ENCODE measurements at regions not wholly inside any gene's neighbourhood (a gene's known extent, or its start where the extent isn't known, plus 50 kb on each side); places are given as distances from the start of the nearest gene placed in this dataset.
"Not testable (repeated sequence)": the region's sequence is repeated elsewhere in the genome, so short reads cannot be mapped to it uniquely, and the experiment has no call there.

- ChIA-PET CTCF (no interaction called here), POLR2A (no interaction called here)
- H3K36me3 ChIP-seq (ENCODE audit: control insufficient read depth, insufficient read depth, low read length) = no peaks in the 10 kb centered on the region
- H3K4me1 Mint-ChIP-seq (ENCODE audit: low read depth, unreplicated experiment) = no peaks in the 10 kb centered on the region
- H3K27me3 Mint-ChIP-seq (ENCODE audit: insufficient read depth, unreplicated experiment) = peaks cover 3% of the 10 kb centered on the region
- H3K27me3 ChIP-seq (replicated peaks; ENCODE audit: control insufficient read depth, insufficient read depth, low read length) = no peaks in the 10 kb centered on the region; the same call in 1 of the 2 replicates
- no peaks in the 10 kb centered on the region for H3K4me1 ChIP-seq
- H3K9me3 Mint-ChIP-seq (ENCODE audit: unreplicated experiment) = peaks cover 10% of the 10 kb centered on the region
- no peaks in the 10 kb centered on the region for H3K9me3 ChIP-seq
- no peaks in the 10 kb centered on the region for H3K36me3 Mint-ChIP-seq (ENCODE audit: insufficient read depth, unreplicated experiment)
- no peak for DNase-seq
- no peak overlapping the region for H3K4me3 ChIP-seq (ENCODE audit: low read depth, low read length)
- TF ChIP-seq, protein P1, sequence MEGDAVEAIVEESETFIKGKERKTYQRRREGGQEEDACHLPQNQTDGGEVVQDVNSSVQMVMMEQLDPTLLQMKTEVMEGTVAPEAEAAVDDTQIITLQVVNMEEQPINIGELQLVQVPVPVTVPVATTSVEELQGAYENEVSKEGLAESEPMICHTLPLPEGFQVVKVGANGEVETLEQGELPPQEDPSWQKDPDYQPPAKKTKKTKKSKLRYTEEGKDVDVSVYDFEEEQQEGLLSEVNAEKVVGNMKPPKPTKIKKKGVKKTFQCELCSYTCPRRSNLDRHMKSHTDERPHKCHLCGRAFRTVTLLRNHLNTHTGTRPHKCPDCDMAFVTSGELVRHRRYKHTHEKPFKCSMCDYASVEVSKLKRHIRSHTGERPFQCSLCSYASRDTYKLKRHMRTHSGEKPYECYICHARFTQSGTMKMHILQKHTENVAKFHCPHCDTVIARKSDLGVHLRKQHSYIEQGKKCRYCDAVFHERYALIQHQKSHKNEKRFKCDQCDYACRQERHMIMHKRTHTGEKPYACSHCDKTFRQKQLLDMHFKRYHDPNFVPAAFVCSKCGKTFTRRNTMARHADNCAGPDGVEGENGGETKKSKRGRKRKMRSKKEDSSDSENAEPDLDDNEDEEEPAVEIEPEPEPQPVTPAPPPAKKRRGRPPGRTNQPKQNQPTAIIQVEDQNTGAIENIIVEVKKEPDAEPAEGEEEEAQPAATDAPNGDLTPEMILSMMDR (IDR thresholded peaks at IDR 0.05; ENCODE audit: insufficient read depth in 1 of 2, low read depth in 1 of 2, low read length in 1 of 2, severe bottlenecking in 1 of 2, unreplicated experiment in 1 of 2) = no peak
- H3K4me3 Mint-ChIP-seq (ENCODE audit: unreplicated experiment) = no peak overlapping the region
- no peak overlapping the region for H3K27ac Mint-ChIP-seq (ENCODE audit: unreplicated experiment)
- intact Hi-C loops (cut with micrococcal nuclease; ENCODE audit: unreplicated experiment) = no loop called here
- BruUV-seq (replicated peaks) = no TSS peak
Measured at GRCh38 chr7:106535234-106535932, 125.6 kb downstream of the CCDC71L start.

GRCh38 chr7:106534271-106534846, 126.6 kb downstream of the CCDC71L start:
- TF ChIP-seq, protein P1 (IDR thresholded peaks at IDR 0.05; ENCODE audit: insufficient read depth in 1 of 2, low read depth in 1 of 2, low read length in 1 of 2, severe bottlenecking in 1 of 2, unreplicated experiment in 1 of 2) = no peak
- DNase-seq = no peak
- no peak overlapping the region for H3K4me3 Mint-ChIP-seq (ENCODE audit: unreplicated experiment)
- peaks cover 10% of the 10 kb centered on the region for H3K9me3 Mint-ChIP-seq (ENCODE audit: unreplicated experiment)
- H3K36me3 Mint-ChIP-seq (ENCODE audit: insufficient read depth, unreplicated experiment) = no peaks in the 10 kb centered on the region
- no peaks in the 10 kb centered on the region for H3K4me1 Mint-ChIP-seq (ENCODE audit: low read depth, unreplicated experiment)
- no peak overlapping the region for H3K27ac Mint-ChIP-seq (ENCODE audit: unreplicated experiment)
- H3K9me3 ChIP-seq = no peaks in the 10 kb centered on the region
- ChIA-PET POLR2A (no interaction called here), CTCF (no interaction called here)
- intact Hi-C loops (cut with micrococcal nuclease; ENCODE audit: unreplicated experiment) = no loop called here
- H3K4me1 ChIP-seq = no peaks in the 10 kb centered on the region
- peaks cover 3% of the 10 kb centered on the region for H3K27me3 Mint-ChIP-seq (ENCODE audit: insufficient read depth, unreplicated experiment)
- BruUV-seq (replicated peaks) = no TSS peak
- no peaks in the 10 kb centered on the region for H3K36me3 ChIP-seq (ENCODE audit: control insufficient read depth, insufficient read depth, low read length)
- H3K27me3 ChIP-seq (replicated peaks; ENCODE audit: control insufficient read depth, insufficient read depth, low read length) = no peaks in the 10 kb centered on the region
- H3K4me3 ChIP-seq (ENCODE audit: low read depth, low read length) = no peak overlapping the region

DNA sequence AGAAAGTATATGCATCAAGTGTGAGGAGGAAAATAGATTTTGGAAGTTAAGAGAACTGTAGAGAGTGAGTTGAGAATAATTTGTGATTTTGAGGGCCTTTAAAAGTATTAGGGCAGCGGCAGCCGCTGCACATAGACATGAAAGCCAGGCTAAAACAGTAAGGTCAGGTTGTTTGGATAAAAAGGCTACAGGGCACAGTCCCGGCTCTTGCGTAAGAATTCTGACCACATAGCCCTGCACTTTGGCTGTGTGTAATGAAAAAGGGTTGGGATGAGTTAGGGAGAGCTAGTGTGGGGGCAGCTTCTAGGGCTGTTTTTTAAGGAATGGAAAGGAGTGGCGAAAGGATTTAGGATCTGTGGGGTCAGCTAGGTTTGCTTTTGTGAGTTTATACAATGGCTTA, 130.8 kb downstream of the CCDC71L start:
- H3K27ac Mint-ChIP-seq (ENCODE audit: unreplicated experiment); H3K4me1 ChIP-seq; H3K9me3 Mint-ChIP-seq (ENCODE audit: unreplicated experiment); H3K36me3 Mint-ChIP-seq (ENCODE audit: insufficient read depth, unreplicated experiment); H3K4me1 Mint-ChIP-seq (ENCODE audit: low read depth, unreplicated experiment); H3K9me3 ChIP-seq; H3K27me3 ChIP-seq (replicated peaks; ENCODE audit: control insufficient read depth, insufficient read depth, low read length); POLR2A ChIA-PET; H3K4me3 ChIP-seq (ENCODE audit: low read depth, low read length); BruUV-seq (replicated peaks); H3K36me3 ChIP-seq (ENCODE audit: control insufficient read depth, insufficient read depth, low read length); intact Hi-C loops (cut with micrococcal nuclease; ENCODE audit: unreplicated experiment); H3K27me3 Mint-ChIP-seq (ENCODE audit: insufficient read depth, unreplicated experiment); CTCF ChIA-PET; H3K4me3 Mint-ChIP-seq (ENCODE audit: unreplicated experiment): not testable (repeated sequence)
- DNase-seq = peak in 1 of 2 experiments; percentile 7

DNA sequence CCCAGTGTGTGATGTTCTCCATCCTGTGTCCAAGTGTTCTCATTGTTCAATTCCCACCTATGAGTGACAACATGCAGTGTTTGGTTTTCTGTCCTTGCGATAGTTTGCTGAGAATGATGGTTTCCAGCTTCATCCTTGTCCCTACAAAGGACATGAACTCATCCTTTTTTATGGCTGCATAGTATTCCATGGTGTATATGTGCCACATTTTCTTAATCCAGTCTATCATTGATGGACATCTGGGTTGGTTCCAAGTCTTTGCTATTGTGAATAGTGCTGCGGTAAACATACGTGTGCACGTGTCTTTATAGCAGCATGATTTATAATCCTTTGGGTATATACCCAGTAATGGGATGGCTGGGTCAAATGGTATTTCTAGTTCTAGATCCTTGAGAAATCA, 134.3 kb downstream of the CCDC71L start:
- intact Hi-C loops (cut with micrococcal nuclease; ENCODE audit: unreplicated experiment); H3K36me3 ChIP-seq (ENCODE audit: control insufficient read depth, insufficient read depth, low read length); H3K27ac Mint-ChIP-seq (ENCODE audit: unreplicated experiment); H3K4me1 Mint-ChIP-seq (ENCODE audit: low read depth, unreplicated experiment); H3K9me3 ChIP-seq; H3K4me3 Mint-ChIP-seq (ENCODE audit: unreplicated experiment); H3K36me3 Mint-ChIP-seq (ENCODE audit: insufficient read depth, unreplicated experiment); BruUV-seq (replicated peaks); H3K9me3 Mint-ChIP-seq (ENCODE audit: unreplicated experiment); H3K4me1 ChIP-seq; H3K4me3 ChIP-seq (ENCODE audit: low read depth, low read length); H3K27me3 ChIP-seq (replicated peaks; ENCODE audit: control insufficient read depth, insufficient read depth, low read length); POLR2A ChIA-PET; H3K27me3 Mint-ChIP-seq (ENCODE audit: insufficient read depth, unreplicated experiment); CTCF ChIA-PET; DNase-seq: not testable (repeated sequence)

All from Caco-2 (cell line).